ENCODE measurements at regions not wholly inside any gene's neighbourhood (a gene's known extent, or its start where the extent isn't known, plus 50 kb on each side); places are given as distances from the start of the nearest gene placed in this dataset.

- H3T11ph ChIP-seq (ENCODE audit: low read length) = no peak overlapping the region
- no peak overlapping the region for H3K14ac ChIP-seq (ENCODE audit: insufficient read depth, low read length)
- no CpG with 5 or more reads among the region's 1 CpG for WGBS (ENCODE audit: extremely low coverage, insufficient read length, low lambda C conversion rate)
- H3K4me2 ChIP-seq (ENCODE audit: insufficient read depth, insufficient read length, low read length) = no peak overlapping the region
- H3K9me3 ChIP-seq (ENCODE audit: control insufficient read depth, low read depth, low read length) = no peaks in the 10 kb centered on the region
- H3K4me1 Mint-ChIP-seq = peaks cover 7 to 9% of the 10 kb centered on the region in 2 experiments
- no peak overlapping the region for H2BK15ac ChIP-seq (ENCODE audit: low read depth, low read length)
- H2BK20ac ChIP-seq (ENCODE audit: low read depth, low read length, poor library complexity, severe bottlenecking) = no peak overlapping the region
- no peaks in the 10 kb centered on the region for H3K23me2 ChIP-seq (ENCODE audit: insufficient read length, low read depth, low read length, poor library complexity, severe bottlenecking)
- no peak overlapping the region for H3K56ac ChIP-seq (ENCODE audit: insufficient read length, low read depth, low read length)
- TF ChIP-seq CTCF (conservative IDR thresholded peaks at IDR 0.05) = peak; percentile 34; the same call in 2 of the 3 replicates
- no peaks in the 10 kb centered on the region for H3K4me1 ChIP-seq (ENCODE audit: insufficient read depth, low read length)
- no peaks in the 10 kb centered on the region for H3K36me3 Mint-ChIP-seq (ENCODE audit: insufficient read depth in 1 of 3, low read depth in 3 of 3)
- no peak overlapping the region for H2BK12ac ChIP-seq (ENCODE audit: insufficient read length, low read depth, low read length)
- H3K79me1 ChIP-seq (ENCODE audit: insufficient read depth, low read depth, low read length, poor library complexity, severe bottlenecking) = no peaks in the 10 kb centered on the region
- no peaks in the 10 kb centered on the region; the same call in none of the 2 replicates for H3K27me3 Mint-ChIP-seq (ENCODE audit: low read depth)
- H3K9me3 Mint-ChIP-seq = no peaks in the 10 kb centered on the region
- no peak overlapping the region for H4K8ac ChIP-seq (replicated peaks; ENCODE audit: insufficient read length, low read depth, low read length)
- H3K9ac ChIP-seq (ENCODE audit: extremely low read depth, insufficient read length, low read length) = no peak overlapping the region
- no peak overlapping the region for H4K5ac ChIP-seq (ENCODE audit: insufficient read length, low read depth, low read length)
- no peak overlapping the region for H3K18ac ChIP-seq (ENCODE audit: insufficient read length, low read depth, low read length)
- H3K27ac Mint-ChIP-seq = no peak overlapping the region
- no peaks in the 10 kb centered on the region for H4K20me1 ChIP-seq (ENCODE audit: control insufficient read depth, insufficient read depth, insufficient read length)
- no peak overlapping the region for H4K91ac ChIP-seq (ENCODE audit: insufficient read length, low read depth, low read length)
- no peaks in the 10 kb centered on the region for H3K79me2 ChIP-seq (ENCODE audit: insufficient read depth, low read length)
- DNase-seq = no peak
- H3K23ac ChIP-seq (ENCODE audit: insufficient read length, low read depth, low read length) = no peak overlapping the region
- no peak overlapping the region for H2BK120ac ChIP-seq (ENCODE audit: low read depth, low read length, poor library complexity, severe bottlenecking)
- H2BK5ac ChIP-seq (ENCODE audit: insufficient read length, low read length) = no peak overlapping the region
- H3K27me3 ChIP-seq (ENCODE audit: insufficient read depth, low read length) = no peaks in the 10 kb centered on the region; the same call in 1 of the 2 replicates
- no peak overlapping the region for H3K27ac ChIP-seq (ENCODE audit: insufficient read length, low read depth, low read length)
- no peak overlapping the region for H2AK5ac ChIP-seq (ENCODE audit: insufficient read length, low read length)
- H3K4ac ChIP-seq (ENCODE audit: low read depth, low read length) = no peak overlapping the region
- no peak overlapping the region for H3K4me3 Mint-ChIP-seq
- H2AFZ ChIP-seq (ENCODE audit: low read length) = no peak overlapping the region
Measured at GRCh38 chr4:23040539-23040938, 347.8 kb downstream of the GBA3 start.
